ENCODE measurements at regions not wholly inside any gene's neighbourhood (a gene's known extent, or its start where the extent isn't known, plus 50 kb on each side); places are given as distances from the start of the nearest gene placed in this dataset.

DNA sequence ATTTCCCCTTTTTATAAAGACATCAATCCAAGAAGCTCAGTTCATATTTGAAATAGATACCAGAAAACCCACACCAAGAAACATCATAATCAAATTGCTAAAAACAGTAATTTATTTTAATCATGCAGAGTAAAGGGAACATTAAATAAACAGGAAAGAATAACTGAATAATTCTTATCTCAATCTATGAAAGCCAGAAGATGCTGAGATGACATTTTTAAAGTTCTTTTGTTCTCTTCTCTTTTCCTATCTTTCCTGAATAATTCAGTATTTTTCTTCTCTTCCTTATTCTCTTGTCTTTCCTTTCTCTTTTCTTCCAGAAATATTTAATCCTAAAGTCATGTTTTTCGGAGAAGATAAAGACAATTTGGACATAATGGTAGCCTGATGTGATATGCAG lies 259.0 kb upstream of the OPRM1 start:
- no peak for DNase-seq

DNA sequence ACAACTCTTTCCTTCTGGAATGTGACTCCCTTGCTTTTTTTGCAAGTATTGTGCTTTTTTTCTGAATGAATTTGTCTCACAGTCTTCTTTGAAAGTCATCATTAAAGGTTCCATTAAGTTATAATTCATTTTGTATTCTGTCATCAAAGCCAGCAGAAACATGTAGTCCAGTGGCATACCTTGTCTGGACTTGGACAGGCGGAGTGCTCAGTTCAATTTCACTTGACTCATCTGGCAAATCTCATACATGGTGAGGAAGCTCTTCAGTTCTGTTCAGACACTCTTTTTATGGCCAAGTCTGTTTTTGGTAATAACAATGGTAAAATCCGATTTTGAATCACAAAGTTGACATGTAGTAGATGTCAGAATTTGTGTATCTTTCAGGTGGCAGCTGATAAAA lies 260.8 kb upstream of the OPRM1 start:
- DNase-seq = no peak

DNA sequence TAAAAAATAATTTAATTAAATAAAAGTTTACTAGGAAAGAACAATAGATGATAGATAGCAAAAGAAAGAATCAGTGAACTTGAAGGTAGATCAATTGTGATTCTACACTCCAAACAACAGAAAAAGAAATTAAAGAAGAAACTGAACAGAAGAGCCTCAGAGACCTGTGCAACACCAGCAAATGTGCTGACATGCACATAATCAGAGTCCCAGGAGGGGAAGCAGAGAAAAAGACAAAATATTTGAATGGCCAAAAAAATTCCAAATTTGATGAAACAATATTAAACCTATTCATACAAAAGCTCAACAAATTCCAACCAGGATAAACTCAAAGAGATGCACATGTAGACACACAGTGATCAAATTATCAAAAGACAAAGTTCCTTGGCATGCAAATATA lies 267.5 kb upstream of the OPRM1 start:
- no peak for DNase-seq

DNA sequence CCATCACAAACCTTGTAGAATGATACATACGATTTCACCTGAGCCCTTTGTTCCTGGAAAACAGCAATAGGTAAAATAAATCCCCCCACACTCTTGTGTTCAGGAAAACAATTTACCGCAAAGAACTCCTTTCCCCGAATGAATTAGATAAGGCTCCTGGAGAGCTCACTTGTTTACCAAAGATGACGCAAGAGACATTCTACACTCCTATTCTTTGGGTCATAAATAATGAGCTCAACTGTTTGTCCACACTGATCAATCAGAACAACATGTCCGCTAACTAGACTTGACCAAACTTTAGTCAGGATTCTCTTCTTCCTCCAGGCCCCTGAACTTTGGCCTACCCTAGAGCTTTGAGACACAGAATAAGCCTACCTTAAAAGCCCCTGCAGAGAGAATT lies 271.9 kb upstream of the OPRM1 start:
- DNase-seq = no peak

DNA sequence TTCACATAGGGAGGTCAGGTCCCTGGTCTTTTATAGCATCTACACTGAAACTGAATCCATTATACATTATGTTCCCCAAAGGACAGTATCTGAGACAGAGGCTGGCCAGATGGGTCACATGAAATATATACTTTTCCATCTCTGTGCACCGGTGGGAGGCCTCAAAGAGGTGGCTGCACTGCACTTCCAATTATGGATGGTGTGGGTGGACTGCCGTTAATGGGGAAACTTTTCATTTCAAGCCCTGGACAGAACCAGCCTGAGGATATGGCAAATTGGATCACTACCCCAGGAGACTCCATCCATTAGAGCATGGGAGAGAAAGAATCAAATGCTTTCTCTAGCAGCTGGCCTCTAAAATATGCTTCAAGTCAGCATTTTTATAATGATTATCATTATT lies 280.5 kb upstream of the OPRM1 start:
- no peak for DNase-seq

DNA sequence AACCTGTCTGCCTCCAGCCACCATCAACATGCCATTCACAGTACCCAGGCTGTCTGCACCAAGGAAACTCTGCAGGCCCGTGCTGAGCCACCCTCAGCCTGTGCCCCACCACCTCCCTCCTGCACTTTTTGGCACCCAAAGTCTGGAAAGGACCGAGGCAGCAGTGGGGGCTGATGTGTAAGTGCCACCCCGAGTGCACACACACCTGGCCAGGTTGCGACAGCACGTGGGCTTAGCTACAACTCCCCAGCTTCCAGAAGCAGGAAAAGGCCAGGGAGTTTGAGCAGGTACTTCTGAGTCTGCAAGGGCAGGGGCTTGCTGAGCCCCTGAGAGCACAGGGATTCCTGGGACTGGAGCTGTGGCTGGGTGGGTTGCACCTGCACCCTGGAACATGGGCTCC lies 303.3 kb upstream of the OPRM1 start:
- no peak for DNase-seq

DNA sequence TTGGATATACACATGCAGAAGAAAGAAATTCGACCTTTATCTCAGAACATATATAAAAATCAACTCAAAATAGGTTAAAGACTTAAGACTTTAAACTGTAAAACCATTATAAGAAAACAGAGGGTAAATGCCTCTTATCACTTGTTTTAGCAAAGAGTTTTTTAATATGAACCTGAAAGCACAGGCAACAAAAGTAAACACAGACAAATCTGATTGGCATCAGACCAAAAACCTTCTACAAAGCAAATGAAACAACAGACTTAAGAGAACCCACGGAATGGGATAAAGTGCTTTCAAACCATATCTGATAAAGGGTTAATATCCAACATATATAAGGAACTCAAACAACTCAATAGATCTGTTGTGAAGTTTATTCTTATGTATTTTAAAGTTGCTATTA lies 309.9 kb upstream of the OPRM1 start:
- DNase-seq = no peak

DNA sequence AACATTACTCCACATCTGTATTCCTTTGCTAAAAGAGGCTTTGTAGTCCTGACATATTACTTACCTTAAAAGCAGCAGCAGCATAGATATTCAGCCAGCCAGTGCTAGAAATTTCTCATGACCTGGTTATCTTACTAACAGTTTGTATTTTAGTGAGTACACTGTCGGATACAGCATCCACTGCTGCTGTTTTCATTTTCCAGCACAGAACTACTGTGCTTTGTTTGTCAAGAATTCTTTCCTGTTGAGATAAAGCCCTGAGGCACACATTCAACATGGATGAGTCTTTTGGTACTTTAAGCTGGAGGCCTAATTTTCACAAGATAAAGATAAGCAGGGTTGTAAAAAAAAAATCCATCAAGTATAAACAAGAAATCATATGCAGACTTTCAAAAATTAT lies 311.2 kb upstream of the OPRM1 start:
- DNase-seq = no peak

DNA sequence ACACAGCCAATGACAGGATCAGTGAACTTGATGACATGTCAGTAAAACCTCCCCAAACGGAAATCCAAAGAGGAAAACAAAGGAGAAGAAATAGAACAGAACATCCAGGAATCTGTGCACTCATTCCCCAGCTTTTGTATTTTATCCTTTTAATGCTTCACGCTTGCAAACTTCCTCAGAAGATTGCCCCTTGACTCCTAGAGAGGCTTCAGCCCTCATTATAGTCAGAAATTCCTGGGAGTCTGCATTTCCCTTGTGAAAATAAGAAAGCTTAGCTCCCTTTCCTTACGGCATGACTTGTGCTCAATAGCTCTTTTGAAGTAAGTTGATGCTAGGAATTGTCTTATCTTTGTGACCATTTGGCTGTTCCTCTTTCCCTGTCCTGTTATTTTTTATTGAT lies 313.6 kb upstream of the OPRM1 start:
- no peak for DNase-seq

DNA sequence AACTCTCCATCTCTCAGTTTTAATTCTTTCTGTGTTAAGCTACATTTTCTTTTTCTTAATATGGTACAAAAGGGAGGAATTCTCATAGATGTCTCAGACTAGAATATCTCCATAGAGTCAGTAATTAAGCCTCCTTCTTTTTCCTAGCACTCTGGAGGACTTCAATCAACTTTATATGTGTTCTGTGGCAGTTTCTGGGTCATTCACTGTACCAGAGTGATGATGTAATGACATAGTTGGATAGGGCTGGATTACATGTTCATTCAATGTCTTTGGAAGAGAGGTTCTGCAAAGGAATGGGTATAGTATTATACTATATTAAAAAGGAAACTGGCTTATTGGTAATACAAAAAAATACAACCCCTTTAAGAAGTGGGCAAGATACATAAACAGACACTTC lies 318.3 kb upstream of the OPRM1 start:
- no peak for DNase-seq

DNA sequence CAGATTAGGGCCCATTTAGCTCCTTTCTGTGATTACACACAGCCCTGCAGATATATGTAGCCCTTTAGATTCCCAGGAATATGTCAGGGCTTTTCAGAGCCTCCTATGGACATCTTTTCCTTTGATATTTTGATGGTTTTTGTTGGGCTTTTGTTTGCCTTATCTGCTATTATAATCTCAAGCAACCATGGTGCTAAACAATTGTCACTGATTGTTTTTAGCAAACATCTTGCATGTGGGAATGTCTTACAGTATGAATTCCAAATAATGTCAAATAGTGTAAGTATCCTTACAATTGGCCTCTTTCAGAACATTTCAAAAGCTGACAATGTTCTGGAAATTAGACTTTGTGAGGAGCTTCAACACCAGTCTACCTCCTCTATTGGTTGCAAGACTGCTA lies 333.6 kb upstream of the OPRM1 start:
- DNase-seq = no peak

DNA sequence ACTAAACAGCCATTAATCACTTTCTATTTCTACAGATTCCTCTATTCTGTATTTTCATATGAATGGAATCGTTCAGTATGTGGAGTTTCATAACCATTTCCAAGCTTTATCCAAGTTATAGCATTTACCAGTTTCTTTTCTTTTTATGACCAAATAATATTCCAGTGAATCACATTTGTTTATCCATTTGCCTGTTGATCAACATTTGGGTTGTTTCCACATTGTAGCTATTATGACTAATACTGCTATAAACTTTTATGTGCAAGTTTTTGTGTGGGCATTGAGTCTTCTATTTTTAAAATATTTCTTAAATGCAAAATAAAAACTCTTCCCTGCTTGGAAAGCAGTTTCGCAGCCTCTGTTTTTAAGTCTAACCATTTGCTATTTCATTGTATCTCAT lies 336.4 kb upstream of the OPRM1 start:
- DNase-seq = no peak

DNA sequence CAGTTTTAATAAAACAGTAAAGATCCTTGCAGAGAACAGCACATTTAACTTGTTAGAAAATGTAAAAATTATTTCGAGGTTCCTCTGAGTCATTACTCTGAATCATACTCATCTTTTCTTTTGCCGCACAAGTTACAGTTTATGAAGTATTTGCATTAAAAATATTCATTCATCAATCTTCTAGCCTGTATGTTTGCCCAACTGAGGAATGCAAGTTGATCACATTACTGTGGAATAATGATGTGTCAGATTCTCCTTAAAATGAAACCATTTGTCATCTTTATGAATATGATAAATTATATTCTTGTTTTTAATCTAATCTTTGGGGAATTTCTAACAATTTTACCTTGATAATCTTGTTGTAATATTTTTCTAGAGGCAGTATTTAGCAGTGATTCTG lies 340.4 kb upstream of the OPRM1 start:
- DNase-seq = no peak

DNA sequence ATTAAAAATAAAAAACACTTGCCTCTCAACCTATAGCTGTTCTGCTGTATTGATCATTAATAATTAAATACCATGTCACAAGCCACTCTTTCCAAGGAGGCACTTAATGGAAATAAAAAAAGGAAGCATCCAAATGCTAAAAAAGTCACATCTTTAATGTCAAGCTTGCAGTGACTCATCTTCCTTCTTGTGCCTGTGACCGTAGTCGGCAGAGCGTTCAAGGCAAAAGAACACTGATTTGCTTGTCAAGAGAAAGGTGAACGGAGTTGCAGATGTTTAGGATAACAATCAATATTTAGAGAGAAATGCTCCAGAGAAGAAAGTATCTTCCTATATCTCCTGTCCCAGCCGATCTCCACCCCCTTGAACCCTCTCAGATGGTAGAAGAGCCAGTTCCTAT lies 341.0 kb upstream of the OPRM1 start:
- no peak for DNase-seq

DNA sequence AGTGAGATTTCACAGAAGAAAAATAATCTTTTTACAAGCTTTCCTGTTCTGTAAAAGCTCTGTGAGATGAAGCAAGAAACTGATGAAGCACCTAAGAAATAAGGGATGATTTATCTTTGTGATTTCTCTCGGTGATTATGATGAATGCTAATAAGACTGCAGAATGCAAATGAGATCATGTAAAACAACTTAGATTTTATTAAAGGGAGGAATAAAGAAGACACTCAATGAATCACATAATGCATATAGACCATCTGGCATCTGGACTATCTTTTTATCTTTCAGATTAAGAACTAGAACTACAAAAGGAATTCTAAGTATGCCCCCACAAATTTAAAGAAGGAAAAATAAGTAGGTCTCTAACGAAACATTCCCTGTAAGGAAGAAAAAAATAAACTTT lies 361.5 kb upstream of the OPRM1 start:
- no peak for DNase-seq

DNA sequence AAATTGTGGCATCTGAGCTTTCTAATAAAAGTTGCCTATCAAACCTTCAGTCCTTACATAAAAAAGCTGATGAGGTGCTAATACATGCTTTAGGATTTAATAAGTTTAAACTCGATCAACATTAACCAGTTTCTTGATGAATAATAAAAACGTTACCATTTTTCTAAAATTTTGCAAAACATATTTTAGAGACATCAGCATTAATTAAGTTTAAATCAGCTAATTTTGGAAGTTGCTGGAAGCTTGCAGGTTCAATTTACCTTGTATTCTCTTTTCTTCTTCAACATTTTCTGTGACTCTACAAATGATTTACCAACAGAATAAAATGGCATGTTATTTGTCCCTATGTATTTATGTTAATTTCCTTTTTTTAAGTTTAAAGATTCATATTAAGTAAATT lies 365.3 kb upstream of the OPRM1 start:
- DNase-seq = no peak

DNA sequence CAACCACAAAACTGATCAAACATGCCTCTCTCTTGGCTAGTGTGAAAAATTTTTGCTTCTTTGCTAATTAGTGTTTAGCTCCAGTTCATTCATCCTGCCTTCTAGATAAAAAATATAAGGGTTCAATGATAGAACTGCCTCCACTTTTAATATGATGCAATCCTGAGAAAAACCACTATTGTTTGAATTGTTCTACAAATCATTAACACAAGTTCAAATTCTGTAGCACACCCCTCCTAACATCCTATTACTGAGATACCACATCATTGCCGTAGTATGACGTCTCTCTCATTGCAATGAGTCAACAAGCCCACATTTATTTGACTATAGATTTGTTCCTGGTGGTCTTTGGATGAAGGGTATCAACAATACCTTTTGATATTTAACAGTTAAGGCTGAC lies 365.8 kb upstream of the OPRM1 start:
- no peak for DNase-seq

DNA sequence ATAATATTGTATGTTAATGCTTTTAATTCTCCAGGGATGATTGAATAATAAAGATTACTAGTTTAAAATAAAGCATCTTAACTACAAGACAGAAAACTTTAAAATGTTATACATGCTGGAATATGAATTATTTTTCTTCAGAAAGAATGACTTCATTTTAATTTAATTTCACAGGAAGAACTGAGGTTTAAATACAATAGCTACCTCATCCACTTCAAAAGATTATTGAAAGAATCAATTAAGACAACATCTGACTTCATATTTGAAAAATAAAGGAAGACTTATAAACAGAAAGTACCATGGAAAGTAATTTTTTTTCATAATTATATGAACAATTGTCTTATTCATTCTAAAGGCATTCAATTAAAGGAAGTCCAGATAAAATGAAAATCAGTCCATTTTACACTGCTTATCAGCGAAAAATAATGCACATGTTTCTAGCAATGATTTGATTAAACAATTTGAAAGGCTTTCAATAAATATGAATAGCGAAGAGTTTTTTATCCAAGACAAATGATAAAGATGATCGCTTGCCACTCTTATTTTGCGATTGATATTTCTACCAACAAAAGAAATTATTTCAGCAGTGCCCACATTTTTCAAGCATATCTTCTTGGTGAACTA lies 368.5 kb upstream of the OPRM1 start:
- DNase-seq = no peak

DNA sequence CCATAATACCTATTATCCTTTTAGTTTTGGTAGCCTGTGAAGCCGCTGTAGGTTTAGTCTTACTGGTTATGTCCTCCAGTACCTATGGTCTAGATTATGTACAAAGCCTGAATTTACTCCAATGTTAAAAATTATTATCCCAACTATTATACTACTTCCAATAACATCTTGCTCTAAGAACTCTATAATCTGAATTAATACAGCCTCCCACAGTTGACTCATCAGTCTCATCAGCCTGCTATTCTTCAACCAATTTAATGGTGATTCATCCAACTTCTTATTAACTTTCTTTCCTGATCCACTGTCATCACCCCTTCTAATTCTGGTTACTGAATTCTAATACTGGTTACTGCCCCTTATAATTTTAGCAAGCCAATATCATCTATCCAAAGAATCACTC lies 370.3 kb upstream of the OPRM1 start:
- no peak for DNase-seq

DNA sequence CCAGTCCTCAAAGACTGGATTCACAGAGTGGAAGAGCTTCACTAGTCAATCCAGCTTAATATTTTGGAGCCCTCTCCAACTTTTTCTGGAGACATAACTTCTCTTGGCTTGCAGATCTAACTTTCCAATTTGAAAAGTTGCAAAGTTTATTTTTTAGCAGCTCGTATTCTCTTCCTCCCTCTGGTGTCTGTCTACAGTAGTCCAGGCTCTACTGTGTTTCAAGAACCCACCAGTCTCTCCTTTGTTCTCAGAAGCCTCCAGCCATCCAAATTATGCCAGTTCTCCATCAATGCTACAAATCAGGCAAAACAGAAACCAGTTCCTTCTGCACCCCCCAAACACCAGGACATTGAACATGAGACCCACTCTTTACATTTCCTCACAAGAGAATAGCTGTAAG lies 376.1 kb upstream of the OPRM1 start:
- DNase-seq = no peak

DNA sequence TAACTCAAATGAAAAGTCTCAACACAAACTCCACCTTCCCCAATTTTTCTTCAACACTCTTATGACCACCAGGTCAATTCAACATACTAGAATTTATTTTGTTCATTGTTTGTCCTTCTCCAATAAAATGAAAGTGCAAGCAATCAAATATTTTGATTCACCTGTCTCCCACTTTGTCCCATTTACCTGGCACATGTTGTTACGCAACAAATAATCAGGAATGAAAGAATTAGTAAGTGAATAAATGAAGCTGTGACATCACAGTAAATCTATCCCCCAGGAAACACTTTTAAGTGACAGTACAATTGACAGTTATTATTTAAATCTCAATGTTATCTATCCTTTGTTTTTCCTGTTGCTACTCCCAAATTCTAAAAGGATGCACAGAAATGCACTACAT lies 393.7 kb upstream of the OPRM1 start:
- DNase-seq = no peak

DNA sequence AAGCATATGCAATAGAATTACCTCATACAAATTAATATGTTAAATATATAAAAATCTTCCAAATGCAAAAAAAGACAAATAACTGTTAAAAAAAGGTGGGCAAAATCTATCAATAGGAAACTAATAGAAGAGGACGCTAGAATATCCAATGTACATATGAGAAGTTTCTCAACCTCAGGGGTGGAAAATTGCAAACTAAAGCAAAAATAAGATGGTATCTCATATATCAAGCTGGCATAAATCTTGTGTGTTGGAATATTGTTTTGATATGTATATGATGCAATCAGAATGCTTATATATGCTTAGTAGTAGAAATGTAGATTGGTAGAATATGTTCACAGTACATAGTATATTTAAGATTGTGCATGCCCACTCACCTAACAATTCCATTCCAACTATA lies 395.0 kb upstream of the OPRM1 start:
- DNase-seq = no peak

DNA sequence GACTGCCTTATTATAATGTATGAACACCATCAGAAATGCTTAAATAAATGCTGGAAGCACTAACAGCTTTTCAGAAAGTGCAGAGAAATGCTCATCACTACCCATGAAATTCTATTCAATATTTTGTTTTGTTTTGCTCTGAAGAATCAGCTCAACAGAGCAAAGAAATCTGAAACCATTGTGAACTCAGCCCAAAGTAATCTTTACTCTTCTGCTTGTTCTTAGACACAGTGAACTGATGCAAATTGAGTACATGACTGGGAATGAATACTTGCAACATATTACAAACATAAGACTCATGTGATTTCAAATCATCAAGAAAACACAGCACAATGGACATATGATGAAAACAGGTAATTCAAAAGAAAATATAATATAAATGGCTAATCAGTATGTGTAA lies 404.6 kb upstream of the OPRM1 start:
- no peak for DNase-seq

DNA sequence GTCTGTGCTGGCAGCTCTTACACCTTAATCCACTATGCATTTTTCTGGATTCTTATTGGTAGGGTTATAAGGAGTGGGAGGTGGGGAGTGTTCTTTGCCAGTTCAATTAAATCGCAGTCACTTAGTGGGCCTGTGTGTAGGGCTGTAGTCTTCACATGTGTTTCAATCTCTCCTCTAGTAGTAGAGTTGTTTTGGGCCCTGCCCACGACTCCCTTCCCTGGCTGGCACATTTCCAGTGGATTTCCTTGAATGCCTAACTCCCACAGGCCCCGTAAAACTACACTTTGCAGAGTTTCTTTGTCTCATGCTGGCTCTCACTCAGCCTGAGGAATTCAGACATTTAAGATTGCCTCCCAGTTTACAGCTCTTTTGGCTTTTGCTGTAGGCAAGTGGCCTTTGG lies 414.0 kb upstream of the OPRM1 start:
- no peak for DNase-seq

DNA sequence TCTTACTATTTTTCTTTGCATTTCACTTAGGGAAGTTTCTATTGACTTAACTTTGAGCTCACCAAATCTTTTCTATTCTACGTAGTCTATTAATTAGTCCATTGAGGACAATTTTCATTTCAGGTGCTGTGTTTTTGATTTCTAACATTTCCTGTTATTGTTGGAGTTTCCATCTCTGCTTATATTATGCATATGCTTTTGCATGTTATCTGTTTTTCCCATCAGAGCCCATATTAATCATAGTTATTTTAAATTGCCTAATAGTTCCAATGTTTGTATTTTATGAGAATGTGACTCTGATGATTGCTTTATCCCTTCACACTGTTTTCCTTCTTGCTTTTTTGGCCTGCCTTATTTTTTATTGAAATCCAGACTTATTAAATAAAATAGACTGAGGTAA lies 414.5 kb upstream of the OPRM1 start:
- DNase-seq = no peak

DNA sequence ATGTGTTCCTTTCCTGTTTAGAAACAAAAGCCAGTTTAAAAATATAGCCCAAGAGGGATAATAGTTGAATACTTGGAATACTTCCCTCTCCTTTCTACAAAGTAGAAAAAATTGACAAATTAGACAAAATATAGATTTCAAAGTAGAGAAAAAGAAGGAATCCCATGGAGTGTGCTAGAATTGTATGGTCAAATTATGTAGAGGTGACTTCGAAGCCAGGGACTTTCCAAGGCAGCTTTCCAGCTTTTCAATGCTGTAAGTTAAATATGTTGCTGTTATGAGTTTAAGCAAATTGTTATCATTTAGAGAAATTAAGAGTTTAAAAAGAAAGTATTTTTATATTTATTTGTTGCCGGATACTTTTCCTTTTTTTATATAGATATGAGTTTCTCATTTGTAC lies 415.5 kb upstream of the OPRM1 start:
- no peak for DNase-seq

Measured in NCI-H2107 (cell line).